CD4-positive, alpha-beta T cell (primary cell): ENCODE measurements at regions not wholly inside any gene's neighbourhood (a gene's known extent, or its start where the extent isn't known, plus 50 kb on each side); places are given as distances from the start of the nearest gene placed in this dataset.

ENCODE experiments used
- ATAC-seq: fragments of 200-7000 bp; cut with Tn5 transposase; one replicate; pipeline ENCODE4 v1.10.0; 2022; ENCODE audit warnings: mild to moderate bottlenecking; ENCODE audit not compliant: poor library complexity
- CTCF ChIA-PET: fragments of 350-600 bp; sonication (Branson Sonifier 250); formaldehyde crosslinking; loops from one replicate; lab custom pipeline; 2021; ENCODE audit warnings: antibody characterized with exemption, inconsistent platforms; lab: Charles Lee
- POLR2A ChIA-PET: fragments of 350-600 bp; sonication (Branson Sonifier 250); formaldehyde crosslinking; loops from one replicate; lab custom pipeline; 2021; ENCODE audit warnings: antibody characterized with exemption, inconsistent platforms; lab: Charles Lee
- DNase-seq, 14 experiments: peaks; one replicate each; pipeline ENCODE4 v3.0.0-alpha.2; 2013 to 2020; ENCODE audit warnings: mixed read lengths in 2 of 14
- H3K27ac ChIP-seq, 2 donors: one replicate each; pipeline versions ENCODE4 v1.5.1 to v1.7.0; 2013; ENCODE audit warnings: low read length in 2 of 2, low read depth in 1 of 2, mild to moderate bottlenecking in 1 of 2
- H3K27me3 ChIP-seq, 2 experiments: 1 replicate in 1 of 2; 2 replicates in 1 of 2; pipeline versions ENCODE4 v1.6.1 to v1.7.0; 2013; ENCODE audit warnings: low read length in 2 of 2, control low read depth in 1 of 2, mild to moderate bottlenecking in 1 of 2, moderate library complexity in 1 of 2; ENCODE audit not compliant: insufficient read depth in 2 of 2, control insufficient read depth in 1 of 2
- H3K36me3 ChIP-seq: one replicate; pipeline ENCODE4 v1.6.1; 2013; ENCODE audit warnings: low read length, control low read depth; ENCODE audit not compliant: insufficient read depth
- H3K4me1 ChIP-seq: one replicate; pipeline ENCODE4 v1.6.1; 2013; ENCODE audit warnings: low read length, control low read depth; ENCODE audit not compliant: insufficient read depth
- H3K4me3 ChIP-seq: one replicate; pipeline ENCODE4 v1.5.1; 2013; ENCODE audit warnings: mild to moderate bottlenecking, low read length, moderate library complexity
- H3K9me3 ChIP-seq, 2 experiments: 1 replicate in 1 of 2; 2 replicates in 1 of 2; pipeline versions ENCODE4 v1.6.1 to v1.7.0; 2013; ENCODE audit warnings: low read length in 2 of 2, mild to moderate bottlenecking in 2 of 2, control low read depth in 1 of 2, moderate library complexity in 1 of 2; ENCODE audit not compliant: control insufficient read depth in 1 of 2, insufficient read depth in 1 of 2
- H3K27ac Mint-ChIP-seq: one replicate; pipeline ENCODE4 v1.8.0; 2020; ENCODE audit warnings: mixed read lengths
- H3K27me3 Mint-ChIP-seq: one replicate; pipeline ENCODE4 v1.8.0; 2021; ENCODE audit warnings: mixed read lengths
- H3K36me3 Mint-ChIP-seq: one replicate; pipeline ENCODE4 v1.8.0; 2021; ENCODE audit warnings: low read depth, mixed read lengths
- H3K4me1 Mint-ChIP-seq: one replicate; pipeline ENCODE4 v1.8.0; 2021; ENCODE audit warnings: low read depth, mixed read lengths
- H3K4me3 Mint-ChIP-seq: one replicate; pipeline ENCODE4 v1.8.0; 2020; ENCODE audit warnings: mild to moderate bottlenecking, mixed read lengths
- H3K9me3 Mint-ChIP-seq: one replicate; pipeline ENCODE4 v1.8.0; 2020; ENCODE audit warnings: mixed read lengths
- CTCF ChIP-seq: fragments of 200-600 bp; IDR thresholded peaks from one replicate; pipeline ENCODE4 v1.8.0; 2022; ENCODE audit warnings: antibody characterized with exemption, mild to moderate bottlenecking
- intact Hi-C, 2 experiments: fragments of 100-400 bp; cut with DNase I in 1 of 2; cut with micrococcal nuclease in 1 of 2; formaldehyde crosslinking; loops; one replicate each; pipeline versions ENCODE4 v1.15.1 to v1.9.0; 2023 to 2025; cut with DNase I, micrococcal nuclease

DNA sequence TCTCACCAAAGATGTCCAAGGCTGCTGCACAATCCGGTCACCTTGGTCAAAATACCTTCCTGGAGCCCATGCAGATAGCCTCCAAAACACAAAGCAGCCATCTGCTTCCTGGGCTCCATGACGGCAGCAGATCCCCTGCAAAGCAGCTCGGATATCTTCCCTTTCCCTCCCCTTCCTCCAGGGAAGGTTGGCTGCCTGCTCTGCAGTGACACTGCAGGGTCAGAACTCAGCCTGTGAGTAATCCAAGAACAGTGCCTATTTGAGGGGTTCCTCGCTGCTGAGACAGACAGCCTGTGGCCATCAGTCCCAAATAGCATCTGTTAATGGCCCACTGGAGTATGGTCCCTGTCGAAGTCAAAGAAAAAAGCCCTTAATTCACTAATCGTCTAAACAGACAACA lies 270.8 kb downstream of the PREX1 start:
- Histone ChIP-seq H3K4me3 (no peak overlapping the region), H3K27me3 (peaks cover 0 to 5% of the 10 kb centered on the region in 2 experiments), H3K4me1 (no peaks in the 10 kb centered on the region), H3K9me3 (no peaks in the 10 kb centered on the region), H3K36me3 (no peaks in the 10 kb centered on the region), H3K27ac (no peak overlapping the region)
- no peak for ATAC-seq
- POLR2A ChIA-PET = no interaction called here
- Mint-ChIP-seq H3K36me3 (no peaks in the 10 kb centered on the region), H3K27me3 (peaks cover 4% of the 10 kb centered on the region), H3K4me1 (no peaks in the 10 kb centered on the region), H3K27ac (no peak overlapping the region), H3K4me3 (no peak overlapping the region), H3K9me3 (no peaks in the 10 kb centered on the region)
- no peak for TF ChIP-seq CTCF
- intact Hi-C loops = no loop called here
- CTCF ChIA-PET = interaction anchor here (1.3 kb wide), 1 partner anchor 8 kb away, joined by 3 read pairs; no protein-coding TSS in a partner anchor
- DNase-seq = no peak

DNA sequence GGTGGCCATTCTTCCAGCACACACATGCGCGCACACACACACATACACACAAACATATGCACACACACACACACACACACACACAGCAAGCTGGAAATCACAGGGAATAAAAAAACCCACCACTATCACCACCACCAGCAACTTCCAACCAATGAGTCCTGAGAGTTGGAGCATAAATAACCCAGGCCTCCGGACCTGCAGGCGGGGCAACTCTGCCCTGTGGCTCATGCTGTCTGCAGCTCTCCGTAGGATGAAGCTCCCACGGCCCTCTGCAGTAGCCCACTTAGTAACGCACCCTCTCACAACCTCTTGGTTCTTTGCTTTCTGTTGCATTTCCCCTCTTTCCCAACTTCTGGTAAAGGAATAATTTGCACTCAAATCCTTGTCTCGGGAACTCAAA lies 275.2 kb downstream of the PREX1 start:
- ChIA-PET POLR2A (no interaction called here), CTCF (no interaction called here)
- no peaks in the 10 kb centered on the region for H3K36me3 Mint-ChIP-seq
- Histone ChIP-seq H3K9me3 (no peaks in the 10 kb centered on the region), H3K27ac (no peak overlapping the region), H3K4me3 (no peak overlapping the region), H3K4me1 (no peaks in the 10 kb centered on the region), H3K36me3 (no peaks in the 10 kb centered on the region), H3K27me3 (peaks cover 0 to 5% of the 10 kb centered on the region in 2 experiments)
- no peaks in the 10 kb centered on the region for H3K9me3 Mint-ChIP-seq
- intact Hi-C loops = no loop called here
- DNase-seq (no peak), ATAC-seq (no peak)
- H3K4me3 Mint-ChIP-seq = no peak overlapping the region
- peaks cover 10% of the 10 kb centered on the region for H3K27me3 Mint-ChIP-seq
- no peak overlapping the region for H3K27ac Mint-ChIP-seq
- TF ChIP-seq CTCF = no peak
- H3K4me1 Mint-ChIP-seq = no peaks in the 10 kb centered on the region

- H3K9me3 Mint-ChIP-seq = no peaks in the 10 kb centered on the region
- no peaks in the 10 kb centered on the region for H3K4me1 Mint-ChIP-seq
- H3K27ac ChIP-seq = no peak overlapping the region
- POLR2A ChIA-PET = no interaction called here
- H3K4me1 ChIP-seq = no peaks in the 10 kb centered on the region
- intact Hi-C loops = no loop called here
- peaks cover 6% of the 10 kb centered on the region for H3K27me3 Mint-ChIP-seq
- no peaks in the 10 kb centered on the region for H3K36me3 ChIP-seq
- H3K4me3 Mint-ChIP-seq = no peak overlapping the region
- no peak overlapping the region for H3K27ac Mint-ChIP-seq
- no peaks in the 10 kb centered on the region for H3K9me3 ChIP-seq
- no peak for DNase-seq
- H3K36me3 Mint-ChIP-seq = no peaks in the 10 kb centered on the region
- H3K4me3 ChIP-seq = no peak overlapping the region
- H3K27me3 ChIP-seq = peaks cover 0 to 2% of the 10 kb centered on the region in 2 experiments
- no peak for TF ChIP-seq CTCF
- no peak for ATAC-seq
- CTCF ChIA-PET = no interaction called here
Measured at GRCh38 chr20:48550814-48551213, 277.0 kb downstream of the PREX1 start.
